Stimulated activated CD4-positive, alpha-beta T cell treated with anti-CD3 and anti-CD28 coated beads, Interleukin-15, amount 100 ng/mL, for 24 hours (primary cell): ENCODE measurements at regions not wholly inside any gene's neighbourhood (a gene's known extent, or its start where the extent isn't known, plus 50 kb on each side); places are given as distances from the start of the nearest gene placed in this dataset.

Experiments used
- DNase-seq: peaks from one replicate; pipeline ENCODE4 v3.0.0-alpha.2; 2020

GRCh38 chr18:46325895-46326294 is 221.7 kb downstream of the HAUS1 start:
- no peak for DNase-seq

DNA sequence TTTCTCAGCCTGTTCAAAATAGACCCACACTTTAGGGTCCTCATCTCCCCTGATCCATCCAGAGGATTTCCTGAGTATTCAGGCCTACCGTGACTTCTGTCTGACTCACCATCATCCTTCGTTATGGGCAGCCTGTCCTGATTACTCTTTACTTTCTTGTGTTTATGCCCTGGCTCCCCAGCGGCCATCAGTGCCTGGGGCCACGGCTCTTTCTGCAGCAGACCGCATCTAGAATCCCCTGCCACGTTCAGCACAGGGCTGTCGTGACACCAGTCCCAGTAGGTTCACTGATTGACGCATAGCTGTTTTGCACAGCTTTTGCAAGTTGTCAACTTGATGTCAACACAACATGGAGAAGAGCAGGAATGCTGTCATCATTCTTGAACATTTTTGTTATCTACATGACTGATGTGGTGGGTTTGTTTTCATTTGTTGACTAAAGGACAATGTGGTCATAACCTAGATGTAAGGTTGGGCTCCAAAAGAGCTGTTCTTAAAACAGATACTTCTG is 225.6 kb downstream of the HAUS1 start:
- no peak for DNase-seq

DNA sequence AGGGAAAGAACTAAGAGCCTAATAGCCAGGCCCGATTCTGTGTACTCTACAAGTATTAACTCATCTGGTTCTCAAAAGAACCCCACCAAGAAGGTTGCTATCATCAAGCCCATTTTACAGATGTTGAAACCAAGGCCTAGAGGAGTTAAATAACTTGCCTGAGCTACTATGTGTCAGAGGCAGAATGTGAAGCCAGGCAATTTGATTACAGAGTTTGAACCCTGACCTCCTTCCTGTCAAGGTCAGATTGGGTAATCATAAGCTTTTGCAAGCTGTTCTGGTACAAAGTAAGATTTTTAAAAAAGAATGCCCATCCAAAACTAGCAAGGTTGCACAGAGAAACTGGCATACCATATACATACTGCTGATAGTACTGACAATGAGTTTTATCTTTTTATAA is 227.1 kb downstream of the HAUS1 start:
- no peak for DNase-seq

DNA sequence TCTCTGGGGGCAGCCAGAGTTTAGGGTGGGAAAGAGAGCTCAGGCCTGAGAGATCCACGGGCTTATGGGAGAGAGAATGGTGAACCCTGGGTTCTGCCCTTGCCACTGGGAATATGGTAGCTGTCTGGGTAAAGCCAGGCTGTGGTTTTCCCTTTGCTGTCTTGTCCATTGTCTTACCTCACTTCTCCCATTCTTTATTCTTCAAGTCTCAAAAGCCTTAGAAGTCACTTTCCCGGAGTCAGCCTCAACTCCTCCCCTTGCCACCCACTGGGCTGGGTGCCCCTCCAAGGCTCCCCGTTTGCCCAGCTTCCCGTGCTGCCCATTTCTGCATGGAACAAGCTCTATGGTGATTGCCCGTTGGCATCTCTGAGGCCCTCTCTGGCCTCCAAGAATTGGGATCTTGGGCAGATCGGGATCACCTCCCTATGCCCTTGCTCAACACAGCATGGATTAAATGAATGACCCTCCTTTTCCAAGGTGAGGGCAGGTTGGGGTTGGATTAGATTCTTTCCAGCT is 228.2 kb downstream of the HAUS1 start:
- DNase-seq: no peak

DNA sequence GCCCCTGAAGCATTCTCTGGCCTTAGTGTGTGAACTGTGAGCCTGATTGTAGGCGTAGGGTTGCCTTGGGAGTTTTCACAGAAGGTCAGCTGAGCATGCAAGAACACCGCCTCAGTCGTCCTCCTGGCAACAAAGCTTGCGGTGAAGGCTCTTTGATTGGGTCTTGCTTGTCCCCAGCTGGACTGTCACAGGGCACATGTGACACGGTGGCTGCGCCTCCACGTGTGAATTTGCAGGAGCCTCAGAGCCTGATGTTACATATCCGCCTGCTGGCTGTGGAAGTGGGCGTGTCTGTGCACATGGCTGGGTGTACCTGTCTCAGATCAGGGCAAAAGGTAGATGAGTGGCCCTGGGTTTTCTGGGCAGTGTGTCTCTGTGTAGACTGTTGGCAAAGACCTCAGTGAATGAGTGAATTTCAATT is 228.7 kb downstream of the HAUS1 start:
- DNase-seq: peak; percentile 27

GRCh38 chr18:46333431-46334135 is 229.4 kb downstream of the HAUS1 start:
- DNase-seq: peak; percentile 50

GRCh38 chr18:46334868-46335281 is 230.7 kb downstream of the HAUS1 start:
- DNase-seq: peak; percentile 30

- no peak for DNase-seq
These were observed 231.4 kb downstream of the HAUS1 start for GRCh38 chr18:46335534-46336101.

DNA sequence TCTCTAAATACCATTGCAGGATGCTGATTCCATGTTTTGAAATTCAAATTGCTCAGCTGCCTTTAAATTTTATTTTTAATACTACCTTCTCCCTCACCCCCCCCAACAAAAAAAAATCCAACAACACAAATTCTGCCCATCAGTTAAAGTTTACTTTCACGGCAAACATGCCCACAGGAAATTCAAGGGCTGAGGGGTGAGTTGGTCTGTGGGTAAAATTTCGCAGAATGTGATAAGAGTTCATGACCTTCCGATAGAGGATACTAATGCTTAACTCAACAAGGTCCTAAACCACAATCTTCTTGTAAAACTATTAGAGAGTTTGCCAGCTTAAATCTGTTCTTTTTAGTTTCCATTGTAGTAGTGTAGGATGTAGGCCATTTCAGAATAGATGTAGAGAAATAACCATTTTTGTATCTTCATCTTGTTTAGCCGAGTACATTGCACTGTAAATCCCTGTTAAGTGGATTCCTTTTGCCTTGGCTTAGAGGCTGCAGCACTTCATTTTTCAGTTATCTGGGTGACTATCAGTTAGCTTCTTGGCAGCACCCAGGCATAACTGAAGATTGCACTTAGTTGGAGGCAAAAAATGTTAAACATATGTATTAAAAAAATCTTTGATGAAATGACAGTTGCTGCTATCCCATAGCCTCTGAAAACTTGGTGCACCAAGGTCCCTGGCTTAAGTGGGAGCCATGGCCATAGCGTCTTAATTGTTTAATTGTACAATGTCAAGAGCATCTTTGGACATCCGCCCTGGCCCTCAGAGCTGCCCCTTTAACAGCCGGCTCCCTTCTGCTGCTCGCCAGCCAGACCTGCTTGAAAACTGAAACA is 232.3 kb downstream of the HAUS1 start:
- no peak for DNase-seq

GRCh38 chr18:46337271-46337670 is 233.1 kb downstream of the HAUS1 start:
- DNase-seq: no peak

DNA sequence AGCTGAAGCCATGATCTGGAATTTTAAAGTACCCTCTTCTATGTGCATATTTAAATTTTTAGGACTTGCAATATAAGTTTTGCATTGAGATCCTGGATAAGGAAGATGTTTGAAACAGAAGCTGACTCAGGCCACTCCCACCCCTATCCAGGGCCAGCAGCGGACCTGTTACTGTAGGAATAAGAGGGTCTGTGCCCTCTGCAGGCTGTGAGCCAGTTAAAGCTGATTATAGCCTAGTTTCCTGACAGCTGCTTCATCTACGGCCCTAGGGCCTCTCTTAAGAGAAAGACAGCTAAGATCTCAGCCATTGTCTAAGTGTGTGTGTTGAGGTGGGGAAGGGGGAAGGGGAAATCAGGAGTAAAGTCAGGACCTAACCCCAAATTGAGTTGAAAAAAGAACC is 234.0 kb downstream of the HAUS1 start:
- no peak for DNase-seq

- DNase-seq: no peak
These were observed 234.6 kb downstream of the HAUS1 start for GRCh38 chr18:46338766-46339165.

GRCh38 chr18:46340716-46341115 is 236.5 kb downstream of the HAUS1 start:
- DNase-seq: no peak

GRCh38 chr18:46341986-46342525 is 237.9 kb downstream of the HAUS1 start:
- DNase-seq: no peak

DNA sequence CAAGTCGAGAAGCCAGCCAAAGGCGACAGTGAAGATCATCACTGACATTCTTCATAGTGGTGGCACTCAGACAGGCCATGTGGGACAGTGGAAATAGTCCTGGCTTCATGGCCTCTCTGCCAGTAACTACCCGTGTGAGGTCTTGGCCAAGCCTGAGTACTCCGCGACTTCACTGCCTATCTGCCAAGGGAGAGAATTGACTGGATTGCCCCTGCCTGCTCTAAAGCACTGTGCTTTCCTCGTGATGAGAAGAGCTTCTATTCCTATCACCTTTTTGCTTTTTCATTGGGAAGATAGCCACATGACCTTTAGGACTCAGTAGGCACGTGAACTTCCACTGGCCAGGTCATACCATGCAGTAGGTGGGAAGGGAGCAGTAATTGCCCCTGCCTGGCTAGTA is 239.3 kb downstream of the HAUS1 start:
- DNase-seq: no peak

GRCh38 chr18:46343931-46344372 is 239.8 kb downstream of the HAUS1 start:
- DNase-seq: peak; percentile 63

GRCh38 chr18:46344416-46345180 is 240.4 kb downstream of the HAUS1 start:
- no peak for DNase-seq

DNA sequence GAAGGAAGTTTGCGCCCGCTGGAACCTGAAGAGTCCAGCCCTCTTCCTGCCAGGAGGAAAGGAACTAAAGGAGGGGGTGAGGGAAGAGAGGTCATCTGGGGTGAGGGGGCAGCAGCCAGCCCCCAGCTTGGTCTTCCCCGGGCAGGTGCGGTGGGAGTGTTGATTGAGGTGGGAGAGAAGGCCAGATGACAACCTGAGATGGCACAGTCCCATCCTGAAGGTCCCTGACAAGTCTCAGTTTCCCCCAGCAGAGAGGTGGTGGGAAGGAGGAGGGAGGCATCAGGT is 240.9 kb downstream of the HAUS1 start:
- DNase-seq: no peak

DNA sequence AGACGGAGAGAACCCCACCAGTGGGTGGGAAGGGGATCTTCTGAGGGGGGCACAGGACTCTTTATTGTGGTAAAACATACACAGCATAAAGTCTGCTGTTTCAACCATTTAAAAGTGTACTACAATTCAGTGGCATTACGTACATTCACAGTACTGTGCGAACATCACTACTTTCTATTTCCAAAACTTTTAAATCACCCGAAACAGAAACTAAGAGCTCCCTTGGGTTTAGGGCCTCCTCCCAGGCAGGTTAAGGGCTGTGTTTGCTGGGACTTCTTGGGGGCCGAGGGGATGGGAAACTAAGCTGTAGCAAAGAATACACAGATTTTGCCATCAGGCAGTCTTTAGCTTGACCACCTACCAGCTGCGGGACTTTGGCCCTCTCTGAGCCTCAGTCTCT is 242.0 kb downstream of the HAUS1 start:
- no peak for DNase-seq

DNA sequence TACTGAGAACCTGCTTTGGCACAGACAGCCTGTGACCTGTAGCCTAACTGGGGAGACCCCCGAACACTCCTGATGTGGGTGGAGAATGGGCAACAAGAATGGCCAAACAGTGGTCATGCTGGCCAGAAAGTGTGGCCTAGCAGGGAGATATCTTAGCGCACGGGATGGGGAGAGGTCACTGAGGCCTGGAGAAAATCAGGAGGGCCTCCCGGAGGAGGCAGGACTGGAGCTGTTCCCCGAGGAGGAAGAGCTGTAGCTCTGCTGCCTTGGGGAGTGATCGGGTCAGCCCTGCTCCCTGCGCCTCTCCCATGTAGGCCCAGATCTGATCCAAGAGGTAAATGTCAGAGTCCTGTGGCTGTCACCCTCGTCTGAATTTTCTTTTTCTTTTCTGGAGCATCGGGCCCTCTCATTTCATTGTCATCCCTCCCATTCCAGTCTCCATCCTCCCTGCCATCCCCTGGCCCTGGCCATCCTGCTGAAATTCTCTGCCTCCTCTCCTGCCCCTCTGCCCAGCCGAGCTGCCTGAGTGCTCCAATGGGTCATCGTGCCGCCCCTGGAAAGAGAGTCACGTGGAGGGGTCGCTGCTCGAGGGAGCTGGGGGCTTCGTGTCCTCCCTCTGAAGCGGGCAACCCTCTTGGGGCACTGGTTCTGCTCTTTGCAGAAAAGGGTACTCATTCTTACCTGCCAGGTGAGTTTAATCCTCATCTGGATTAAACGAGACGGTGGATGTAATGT is 242.9 kb downstream of the HAUS1 start:
- no peak for DNase-seq

- DNase-seq: no peak
These were observed 246.5 kb downstream of the HAUS1 start for GRCh38 chr18:46350598-46351159.
